GM23248 (cell line): ENCODE measurements at regions not wholly inside any gene's neighbourhood (a gene's known extent, or its start where the extent isn't known, plus 50 kb on each side); places are given as distances from the start of the nearest gene placed in this dataset.

Source experiments
- DNase-seq: peaks from one replicate; pipeline ENCODE4 v3.0.0-alpha.2; 2015
- H2AFZ ChIP-seq: fragments of 200-600 bp; sonication (generic); 2 replicates; pipeline ENCODE4 v1.6.1; 2016; ENCODE audit warnings: antibody characterized with exemption
- H3F3A ChIP-seq: fragments of 200-600 bp; sonication (generic); 2 replicates; pipeline ENCODE4 v1.6.1; 2016; ENCODE audit warnings: mild to moderate bottlenecking, antibody characterized with exemption, mixed run types; ENCODE audit not compliant: insufficient read depth
- H3K27ac ChIP-seq: fragments of 200-600 bp; sonication (generic); 2 replicates; pipeline ENCODE4 v1.5.1; 2016; ENCODE audit warnings: mild to moderate bottlenecking
- H3K27me3 ChIP-seq: fragments of 200-600 bp; sonication (generic); replicated peaks from 2 replicates; pipeline ENCODE4 v1.6.1; 2016; ENCODE audit warnings: mild to moderate bottlenecking; ENCODE audit not compliant: insufficient read depth
- H3K36me3 ChIP-seq: fragments of 200-600 bp; sonication (generic); 2 replicates; pipeline ENCODE4 v1.6.1; 2016; ENCODE audit warnings: low read depth, mild to moderate bottlenecking
- H3K4me1 ChIP-seq: fragments of 200-600 bp; sonication (generic); 2 replicates; pipeline ENCODE4 v1.6.1; 2016; ENCODE audit warnings: mild to moderate bottlenecking; ENCODE audit not compliant: insufficient read depth
- H3K4me2 ChIP-seq: fragments of 200-600 bp; sonication (generic); one replicate; pipeline ENCODE4 v1.6.1; 2016; ENCODE audit warnings: mild to moderate bottlenecking; ENCODE audit not compliant: unreplicated experiment
- H3K4me3 ChIP-seq: fragments of 200-600 bp; sonication (generic); 2 replicates; pipeline ENCODE4 v1.5.1; 2016; ENCODE audit warnings: mild to moderate bottlenecking
- H3K79me2 ChIP-seq: fragments of 200-600 bp; sonication (generic); 2 replicates; pipeline ENCODE4 v1.6.1; 2016; ENCODE audit warnings: mild to moderate bottlenecking; ENCODE audit not compliant: insufficient read depth
- H3K9ac ChIP-seq: fragments of 200-600 bp; sonication (generic); 2 replicates; pipeline ENCODE4 v1.6.1; 2016; ENCODE audit warnings: mild to moderate bottlenecking
- H3K9me2 ChIP-seq: fragments of 200-600 bp; sonication (generic); 2 replicates; pipeline ENCODE4 v1.6.1; 2016; ENCODE audit warnings: mixed run types, mild to moderate bottlenecking, moderate library complexity; ENCODE audit not compliant: insufficient read depth
- H3K9me3 ChIP-seq: fragments of 200-600 bp; sonication (generic); one replicate; pipeline ENCODE4 v1.6.1; 2017; ENCODE audit warnings: low read depth
- H4K20me1 ChIP-seq: fragments of 200-600 bp; sonication (generic); 2 replicates; pipeline ENCODE4 v1.6.0; 2016; ENCODE audit not compliant: insufficient read depth
- EZH2 ChIP-seq: fragments of 200-600 bp; sonication (generic); IDR thresholded peaks from 2 replicates; pipeline ENCODE4 v1.6.1; 2018; ENCODE audit warnings: antibody characterized with exemption, mild to moderate bottlenecking; ENCODE audit not compliant: insufficient read depth, poor library complexity, severe bottlenecking
- EZH2phosphoT487 ChIP-seq: fragments of 200-600 bp; sonication (generic); IDR thresholded peaks from 2 replicates; pipeline ENCODE4 v1.6.1; 2018; ENCODE audit warnings: antibody characterized with exemption, moderate library complexity, mild to moderate bottlenecking, low read depth; ENCODE audit not compliant: insufficient read depth
- WGBS, 2 experiments: methylation state at CpG; one replicate each; pipeline ENCODE4 v1.1.6; 2015 to 2017; ENCODE audit warnings: low lambda C conversion rate in 2 of 2, low coverage in 1 of 2; ENCODE audit errors: missing lambda C conversion rate in 2 of 2; 5-methylcytosine and 5-hydroxymethylcytosine counted together
- in situ Hi-C: fragments of 300-500 bp; cut with MboI; formaldehyde crosslinking; loops from 2 replicates; pipeline ENCODE4 v1.15.0; 2020

- Histone ChIP-seq H3K4me2 (no peak overlapping the region), H2AFZ (no peak overlapping the region), H3K27me3 (no peaks in the 10 kb centered on the region), H3K9me3 (peaks cover 2% of the 10 kb centered on the region), H3K4me1 (no peaks in the 10 kb centered on the region), H3K79me2 (no peaks in the 10 kb centered on the region), H3K36me3 (no peaks in the 10 kb centered on the region), H3K9ac (no peak overlapping the region), H3K27ac (no peak overlapping the region), H3K9me2 (no peaks in the 10 kb centered on the region), H3F3A (no peaks in the 10 kb centered on the region), H3K4me3 (no peak overlapping the region), H4K20me1 (no peaks in the 10 kb centered on the region)
- in situ Hi-C loops = no loop called here
- WGBS, 2 experiments = 37 to 46% methylated on average over 5 of the region's 5 CpGs
- DNase-seq = no peak
- no peak for TF ChIP-seq EZH2phosphoT487
- TF ChIP-seq EZH2 = no peak
Measured at GRCh38 chr7:145143685-145144084, 307.8 kb upstream of the TPK1 start.

GRCh38 chr7:145134377-145134776, 298.5 kb upstream of the TPK1 start:
- Histone ChIP-seq H3K9me2 (no peaks in the 10 kb centered on the region), H4K20me1 (no peaks in the 10 kb centered on the region), H2AFZ (no peak overlapping the region), H3K4me1 (no peaks in the 10 kb centered on the region), H3K4me3 (no peak overlapping the region), H3F3A (no peaks in the 10 kb centered on the region), H3K9ac (no peak overlapping the region), H3K9me3 (no peaks in the 10 kb centered on the region), H3K27me3 (no peaks in the 10 kb centered on the region), H3K79me2 (no peaks in the 10 kb centered on the region), H3K4me2 (no peak overlapping the region), H3K27ac (no peak overlapping the region), H3K36me3 (no peaks in the 10 kb centered on the region)
- in situ Hi-C loops = no loop called here
- DNase-seq = no peak
- no peak for TF ChIP-seq EZH2
- TF ChIP-seq EZH2phosphoT487 = no peak

- H3K27me3 ChIP-seq = no peaks in the 10 kb centered on the region
- no peaks in the 10 kb centered on the region for H3K9me2 ChIP-seq
- H3K9ac ChIP-seq = no peak overlapping the region
- no peaks in the 10 kb centered on the region for H3K4me1 ChIP-seq
- DNase-seq = no peak
- H4K20me1 ChIP-seq = no peaks in the 10 kb centered on the region
- H3K36me3 ChIP-seq = no peaks in the 10 kb centered on the region
- no peak for TF ChIP-seq EZH2phosphoT487
- TF ChIP-seq EZH2 = no peak
- H3K4me3 ChIP-seq = no peak overlapping the region
- H3K27ac ChIP-seq = no peak overlapping the region
- H3F3A ChIP-seq = no peaks in the 10 kb centered on the region
- 3 to 29% methylated on average over 2 of the region's 2 CpGs for WGBS, 2 experiments
- in situ Hi-C loops = no loop called here
- H3K9me3 ChIP-seq = no peaks in the 10 kb centered on the region
- no peak overlapping the region for H3K4me2 ChIP-seq
- H3K79me2 ChIP-seq = no peaks in the 10 kb centered on the region
- H2AFZ ChIP-seq = no peak overlapping the region
Measured at GRCh38 chr7:145123502-145123901, 287.6 kb upstream of the TPK1 start.

- in situ Hi-C loops = no loop called here
- H3K4me2 ChIP-seq = no peak overlapping the region
- H3K79me2 ChIP-seq = no peaks in the 10 kb centered on the region
- H3F3A ChIP-seq = no peaks in the 10 kb centered on the region
- H3K9me3 ChIP-seq = no peaks in the 10 kb centered on the region
- H3K4me1 ChIP-seq = no peaks in the 10 kb centered on the region
- no peak for TF ChIP-seq EZH2
- no peak for TF ChIP-seq EZH2phosphoT487
- H3K9ac ChIP-seq = no peak overlapping the region
- no peaks in the 10 kb centered on the region for H3K27me3 ChIP-seq
- no peak overlapping the region for H2AFZ ChIP-seq
- WGBS, 2 experiments = 3 to 19% methylated on average over 1 of the region's 1 CpG
- H3K4me3 ChIP-seq = no peak overlapping the region
- H3K36me3 ChIP-seq = no peaks in the 10 kb centered on the region
- H3K9me2 ChIP-seq = no peaks in the 10 kb centered on the region
- DNase-seq = no peak
- no peak overlapping the region for H3K27ac ChIP-seq
- no peaks in the 10 kb centered on the region; the same call in 1 of the 2 replicates for H4K20me1 ChIP-seq
Measured at GRCh38 chr7:145106001-145106400, 270.1 kb upstream of the TPK1 start.

- H3K9me2 ChIP-seq = no peaks in the 10 kb centered on the region
- no peaks in the 10 kb centered on the region for H3F3A ChIP-seq
- H3K36me3 ChIP-seq = no peaks in the 10 kb centered on the region
- no peak overlapping the region for H3K4me3 ChIP-seq
- no peak overlapping the region for H3K9ac ChIP-seq
- H3K9me3 ChIP-seq = no peaks in the 10 kb centered on the region
- 3 to 19% methylated on average over 2 of the region's 2 CpGs for WGBS, 2 experiments
- no peaks in the 10 kb centered on the region for H3K4me1 ChIP-seq
- no peaks in the 10 kb centered on the region for H3K79me2 ChIP-seq
- in situ Hi-C loops = no loop called here
- TF ChIP-seq EZH2phosphoT487 = no peak
- TF ChIP-seq EZH2 = no peak
- no peak for DNase-seq
- H3K27me3 ChIP-seq = no peaks in the 10 kb centered on the region
- H3K4me2 ChIP-seq = no peak overlapping the region
- H3K27ac ChIP-seq = no peak overlapping the region
- no peak overlapping the region for H2AFZ ChIP-seq
- H4K20me1 ChIP-seq = no peaks in the 10 kb centered on the region; the same call in 1 of the 2 replicates
Measured at GRCh38 chr7:145105561-145105960, 269.7 kb upstream of the TPK1 start.
